Middle frontal gyrus (tissue), 1 donor: ENCODE measurements at regions not wholly inside any gene's neighbourhood (a gene's known extent, or its start where the extent isn't known, plus 50 kb on each side); places are given as distances from the start of the nearest gene placed in this dataset.
"Not testable (repeated sequence)": the region's sequence is repeated elsewhere in the genome, so short reads cannot be mapped to it uniquely, and the experiment has no call there.

Source experiments
- DNase-seq: peaks from one replicate; pipeline ENCODE4 v3.0.0-alpha.2; 2015; ENCODE audit warnings: low spot score; ENCODE audit errors: extremely low spot score

GRCh38 chr6:67790569-67790968 is 844.5 kb upstream of the ADGRB3 start:
- no peak for DNase-seq

- not testable (repeated sequence) for DNase-seq
These were observed 848.0 kb upstream of the ADGRB3 start for GRCh38 chr6:67787119-67787518.

GRCh38 chr6:67779876-67780275 is 855.2 kb upstream of the ADGRB3 start:
- no peak for DNase-seq

GRCh38 chr6:67775333-67775732 is 859.7 kb upstream of the ADGRB3 start:
- no peak for DNase-seq

GRCh38 chr6:67768972-67769371 is 866.1 kb upstream of the ADGRB3 start:
- no peak for DNase-seq

- DNase-seq, result not testable (repeated sequence)
These were observed 867.8 kb upstream of the ADGRB3 start for GRCh38 chr6:67767046-67767822.

- no peak for DNase-seq
These were observed 869.0 kb upstream of the ADGRB3 start for GRCh38 chr6:67766057-67766456.

GRCh38 chr6:67759001-67759400 is 876.1 kb upstream of the ADGRB3 start:
- no peak for DNase-seq

GRCh38 chr6:67757465-67758033 is 877.5 kb upstream of the ADGRB3 start:
- no peak for DNase-seq

GRCh38 chr6:67748521-67748920 is 886.6 kb upstream of the ADGRB3 start:
- no peak for DNase-seq

GRCh38 chr6:67736816-67737215 is 898.3 kb upstream of the ADGRB3 start:
- DNase-seq, result no peak

- no peak for DNase-seq
These were observed 898.9 kb upstream of the ADGRB3 start for GRCh38 chr6:67736161-67736560.

- DNase-seq, result no peak
These were observed 899.5 kb upstream of the ADGRB3 start for GRCh38 chr6:67735623-67736022.

GRCh38 chr6:67722861-67723261 is 912.2 kb upstream of the ADGRB3 start:
- DNase-seq, result no peak

GRCh38 chr6:67717281-67717680 is 917.8 kb upstream of the ADGRB3 start:
- no peak for DNase-seq

- DNase-seq, result no peak
These were observed 928.7 kb upstream of the ADGRB3 start for GRCh38 chr6:67706388-67706787.

GRCh38 chr6:67698534-67698933 is 936.5 kb upstream of the ADGRB3 start:
- no peak for DNase-seq

GRCh38 chr6:67694127-67694526 is 941.0 kb upstream of the ADGRB3 start:
- no peak for DNase-seq

GRCh38 chr6:67689329-67689728 is 945.8 kb upstream of the ADGRB3 start:
- no peak for DNase-seq

- no peak for DNase-seq
These were observed 947.7 kb upstream of the ADGRB3 start for GRCh38 chr6:67687396-67687795.

GRCh38 chr6:67686225-67686624 is 948.9 kb upstream of the ADGRB3 start:
- DNase-seq, result not testable (repeated sequence)

- no peak for DNase-seq
These were observed 951.1 kb upstream of the ADGRB3 start for GRCh38 chr6:67683960-67684359.

GRCh38 chr6:67680297-67680932 is 954.7 kb upstream of the ADGRB3 start:
- no peak for DNase-seq
